CD4-positive, alpha-beta memory T cell (primary cell): ENCODE measurements at regions not wholly inside any gene's neighbourhood (a gene's known extent, or its start where the extent isn't known, plus 50 kb on each side); places are given as distances from the start of the nearest gene placed in this dataset.
"Not testable (repeated sequence)": the region's sequence is repeated elsewhere in the genome, so short reads cannot be mapped to it uniquely, and the experiment has no call there.

Source experiments
- CTCF ChIA-PET: fragments of 350-600 bp; sonication (Branson Sonifier 250); formaldehyde crosslinking; loops from one replicate; lab custom pipeline; 2021; ENCODE audit warnings: inconsistent platforms; ENCODE audit not compliant: partially characterized antibody; lab: Charles Lee
- POLR2A ChIA-PET: fragments of 350-600 bp; sonication (Branson Sonifier 250); formaldehyde crosslinking; loops from one replicate; lab custom pipeline; 2021; ENCODE audit not compliant: partially characterized antibody; lab: Charles Lee
- DNase-seq, 5 donors: peaks; one replicate each; pipeline versions ENCODE4 v3.0.0 to v3.0.0-alpha.2; 2020 to 2022; ENCODE audit warnings: mixed read lengths in 1 of 5
- H3K27ac ChIP-seq: one replicate; pipeline ENCODE4 v1.7.0; 2013; ENCODE audit warnings: low read depth, low read length
- H3K27me3 ChIP-seq: 2 replicates; pipeline ENCODE4 v1.7.0; 2013; ENCODE audit warnings: mild to moderate bottlenecking, low read length, moderate library complexity; ENCODE audit not compliant: insufficient read depth
- H3K36me3 ChIP-seq: 2 replicates; pipeline ENCODE4 v1.7.0; 2013; ENCODE audit warnings: mild to moderate bottlenecking, low read length, moderate library complexity; ENCODE audit not compliant: insufficient read depth
- H3K4me1 ChIP-seq: 2 replicates; pipeline ENCODE4 v1.7.0; 2013; ENCODE audit warnings: mild to moderate bottlenecking, low read length, moderate library complexity; ENCODE audit not compliant: insufficient read depth
- H3K4me3 ChIP-seq, 2 donors: one replicate each; pipeline ENCODE4 v1.7.0; 2013; ENCODE audit warnings: low read length in 2 of 2, mild to moderate bottlenecking in 1 of 2
- H3K9me3 ChIP-seq, 2 donors: one replicate each; pipeline ENCODE4 v1.7.0; 2013; ENCODE audit warnings: low read length in 2 of 2, control low read depth in 1 of 2; ENCODE audit not compliant: control insufficient read depth in 1 of 2
- H3K27ac Mint-ChIP-seq, 7 donors: one replicate each; pipeline ENCODE4 v1.8.0; 2020 to 2021; ENCODE audit warnings: mixed read lengths in 7 of 7, mild to moderate bottlenecking in 6 of 7, inconsistent platforms in 3 of 7, moderate library complexity in 3 of 7
- H3K27me3 Mint-ChIP-seq, 2 donors: one replicate each; pipeline ENCODE4 v1.8.0; 2020 to 2021; ENCODE audit warnings: mixed read lengths in 2 of 2
- H3K36me3 Mint-ChIP-seq, 2 donors: one replicate each; pipeline ENCODE4 v1.8.0; 2020 to 2021; ENCODE audit warnings: mixed read lengths in 2 of 2, inconsistent platforms in 1 of 2, mild to moderate bottlenecking in 1 of 2
- H3K4me1 Mint-ChIP-seq, 4 donors: one replicate each; pipeline ENCODE4 v1.8.0; 2020 to 2021; ENCODE audit warnings: mixed read lengths in 4 of 4, mild to moderate bottlenecking in 1 of 4
- H3K4me3 Mint-ChIP-seq, 8 donors: one replicate each; pipeline ENCODE4 v1.8.0; 2020 to 2021; ENCODE audit warnings: mixed read lengths in 8 of 8, mild to moderate bottlenecking in 7 of 8, moderate library complexity in 6 of 8, inconsistent platforms in 3 of 8
- H3K9me3 Mint-ChIP-seq, 8 donors: one replicate each; pipeline ENCODE4 v1.8.0; 2020 to 2021; ENCODE audit warnings: mixed read lengths in 8 of 8, mild to moderate bottlenecking in 5 of 8, inconsistent platforms in 3 of 8, moderate library complexity in 1 of 8
- intact Hi-C: fragments of 100-400 bp; cut with micrococcal nuclease; formaldehyde crosslinking; loops from one replicate; pipeline ENCODE4 v1.15.1; 2023

- CTCF ChIA-PET: interaction anchor here (1.7 to 2.6 kb wide), 2 partner anchors 8 to 11 kb away, joined by 8 to 12 read pairs; no protein-coding TSS in a partner anchor
- Histone ChIP-seq H3K27me3 (no peaks in the 10 kb centered on the region), H3K36me3 (no peaks in the 10 kb centered on the region), H3K4me1 (no peaks in the 10 kb centered on the region), H3K9me3 (no peaks in the 10 kb centered on the region), H3K27ac (no peak overlapping the region), H3K4me3 (no peak overlapping the region)
- no peaks in the 10 kb centered on the region for H3K36me3 Mint-ChIP-seq
- intact Hi-C loops: no loop called here
- POLR2A ChIA-PET: no interaction called here
- H3K4me1 Mint-ChIP-seq: peaks cover 0 to 2% (median 1%) of the 10 kb centered on the region in 4 donors
- no peaks in the 10 kb centered on the region for H3K9me3 Mint-ChIP-seq
- no peak for DNase-seq
- no peak overlapping the region for H3K4me3 Mint-ChIP-seq
- H3K27me3 Mint-ChIP-seq: no peaks in the 10 kb centered on the region
- H3K27ac Mint-ChIP-seq: no peak overlapping the region
These were observed 129.1 kb downstream of the S1PR1 start for GRCh38 chr1:101365878-101366277.

GRCh38 chr1:101366513-101367215 lies 129.8 kb downstream of the S1PR1 start:
- Histone ChIP-seq H3K27ac (no peak overlapping the region), H3K9me3 (no peaks in the 10 kb centered on the region), H3K36me3 (no peaks in the 10 kb centered on the region), H3K4me3 (no peak overlapping the region), H3K4me1 (no peaks in the 10 kb centered on the region), H3K27me3 (no peaks in the 10 kb centered on the region)
- CTCF ChIA-PET: interaction anchor here (1.7 to 2.6 kb wide), 2 partner anchors 9 to 12 kb away, joined by 8 to 12 read pairs; no protein-coding TSS in a partner anchor
- no peak for DNase-seq
- no peaks in the 10 kb centered on the region for H3K36me3 Mint-ChIP-seq
- H3K4me1 Mint-ChIP-seq: peaks cover 0 to 10% (median 8%) of the 10 kb centered on the region in 4 donors
- intact Hi-C loops: no loop called here
- H3K4me3 Mint-ChIP-seq: no peak overlapping the region
- H3K9me3 Mint-ChIP-seq: no peaks in the 10 kb centered on the region
- no peak overlapping the region for H3K27ac Mint-ChIP-seq
- POLR2A ChIA-PET: interaction anchor here (1.1 kb wide), 1 partner anchor 472 kb away, joined by 4 read pairs; no protein-coding TSS in a partner anchor
- no peaks in the 10 kb centered on the region for H3K27me3 Mint-ChIP-seq

DNA sequence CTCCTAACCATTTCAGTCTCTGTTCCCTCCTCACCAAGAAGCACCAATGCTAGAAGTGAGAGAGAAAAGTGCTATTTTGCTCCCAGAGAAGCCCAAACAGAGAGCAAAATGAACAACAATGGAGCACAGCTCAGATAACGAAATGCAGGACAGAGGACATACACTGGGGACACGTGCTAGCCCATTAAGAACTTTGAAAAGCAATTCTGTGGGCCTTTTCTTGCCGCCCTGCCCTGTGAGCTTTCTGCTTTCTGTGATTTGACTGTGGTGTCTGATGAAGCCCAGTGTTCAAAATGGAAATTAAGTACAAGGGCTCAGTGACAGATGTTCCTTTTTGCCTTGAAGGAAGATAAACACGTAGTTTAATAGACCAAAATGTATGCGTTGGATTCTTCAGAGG lies 130.8 kb downstream of the S1PR1 start:
- H3K9me3 Mint-ChIP-seq: peaks cover 0 to 4% (median 0%) of the 10 kb centered on the region in 8 donors
- peaks cover 0 to 12% (median 10%) of the 10 kb centered on the region in 4 donors for H3K4me1 Mint-ChIP-seq
- DNase-seq: no peak
- H3K36me3 Mint-ChIP-seq: peaks cover 0 to 3% of the 10 kb centered on the region in 2 donors
- Histone ChIP-seq H3K36me3 (no peaks in the 10 kb centered on the region), H3K27ac (no peak overlapping the region), H3K9me3 (no peaks in the 10 kb centered on the region), H3K27me3 (no peaks in the 10 kb centered on the region), H3K4me1 (no peaks in the 10 kb centered on the region), H3K4me3 (no peak overlapping the region)
- POLR2A ChIA-PET: interaction anchor here (1.1 kb wide), 1 partner anchor 473 kb away, joined by 4 read pairs; no protein-coding TSS in a partner anchor
- intact Hi-C loops: no loop called here
- H3K27ac Mint-ChIP-seq: no peak overlapping the region
- CTCF ChIA-PET: interaction anchor here (0.8 to 2.6 kb wide), 2 partner anchors 10 to 102 kb away, joined by 3 to 12 read pairs; no protein-coding TSS in a partner anchor
- no peaks in the 10 kb centered on the region for H3K27me3 Mint-ChIP-seq
- H3K4me3 Mint-ChIP-seq: no peak overlapping the region

DNA sequence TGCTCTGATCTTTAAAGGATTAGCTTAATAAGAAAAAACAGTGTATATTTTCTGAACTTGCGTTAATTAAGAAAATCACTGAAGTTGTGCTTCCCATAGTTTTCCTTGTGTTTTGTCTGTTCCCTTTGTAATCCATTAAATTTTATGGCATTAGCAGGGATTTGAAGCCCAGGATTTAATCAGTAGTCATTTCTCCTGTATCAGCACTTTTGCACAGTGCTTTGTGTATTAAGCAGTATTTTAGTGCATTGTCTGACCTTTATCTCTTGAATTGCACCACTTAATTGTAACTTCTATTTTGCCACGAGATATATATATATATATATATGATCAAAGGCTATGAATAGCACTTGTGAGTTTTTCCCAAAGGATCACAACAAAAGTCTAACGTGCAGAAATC lies 133.7 kb downstream of the S1PR1 start:
- Histone ChIP-seq H3K27ac (no peak overlapping the region), H3K4me1 (no peaks in the 10 kb centered on the region), H3K36me3 (no peaks in the 10 kb centered on the region), H3K4me3 (no peak overlapping the region), H3K27me3 (no peaks in the 10 kb centered on the region), H3K9me3 (no peaks in the 10 kb centered on the region)
- intact Hi-C loops: no loop called here
- no peak for DNase-seq
- Mint-ChIP-seq H3K4me3 (no peak overlapping the region), H3K36me3 (peaks cover 0 to 5% of the 10 kb centered on the region in 2 donors), H3K4me1 (peaks cover 0 to 12% (median 10%) of the 10 kb centered on the region in 4 donors), H3K27ac (no peak overlapping the region), H3K9me3 (peaks cover 0 to 6% (median 0%) of the 10 kb centered on the region in 8 donors), H3K27me3 (no peaks in the 10 kb centered on the region)
- CTCF ChIA-PET: interaction anchor here (1.2 to 3.3 kb wide), 2 partner anchors 13 to 68 kb away, joined by 3 to 15 read pairs; no protein-coding TSS in a partner anchor
- POLR2A ChIA-PET: interaction anchor here (1.4 to 1.6 kb wide), 2 partner anchors 13 to 61 kb away, joined by 5 to 6 read pairs; no protein-coding TSS in a partner anchor

DNA sequence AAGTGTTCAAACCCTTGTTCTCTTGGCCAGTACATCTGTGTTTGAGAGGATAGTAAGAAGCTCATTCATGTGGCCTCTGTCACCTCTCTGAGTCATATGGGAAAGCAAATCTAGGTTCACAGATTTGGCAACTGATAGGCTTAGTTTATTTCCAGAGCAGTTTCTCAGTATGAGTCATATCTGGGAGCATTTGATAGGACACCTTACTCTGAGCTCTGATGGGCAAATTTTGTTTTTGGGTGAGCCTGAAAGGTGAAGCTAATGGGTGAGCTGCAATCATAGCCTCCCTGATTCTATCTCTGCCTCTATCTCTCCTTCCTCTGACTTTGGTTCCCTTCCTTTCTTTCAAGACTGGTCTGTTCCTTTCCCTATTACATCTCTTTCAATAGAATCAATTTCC lies 134.4 kb downstream of the S1PR1 start:
- Mint-ChIP-seq H3K4me1 (peaks cover 0 to 12% (median 10%) of the 10 kb centered on the region in 4 donors), H3K36me3 (peaks cover 0 to 5% of the 10 kb centered on the region in 2 donors), H3K27me3 (no peaks in the 10 kb centered on the region), H3K4me3 (peak overlapping the region in 2 of 8 donors; percentile 26 to 38), H3K9me3 (peaks cover 0 to 6% (median 0%) of the 10 kb centered on the region in 8 donors), H3K27ac (peak overlapping the region in 3 of 7 donors; percentile 49 to 89 (median 75))
- intact Hi-C loops: no loop called here
- Histone ChIP-seq H3K4me1 (no peaks in the 10 kb centered on the region), H3K9me3 (no peaks in the 10 kb centered on the region), H3K27ac (no peak overlapping the region), H3K27me3 (no peaks in the 10 kb centered on the region), H3K36me3 (no peaks in the 10 kb centered on the region), H3K4me3 (no peak overlapping the region)
- DNase-seq: peak in 2 of 5 donors; percentile 28 to 39
- CTCF ChIA-PET: interaction anchor here (1.0 to 3.3 kb wide), 4 partner anchors 13 to 67 kb away, joined by 3 to 15 read pairs (median 4); no protein-coding TSS in a partner anchor
- POLR2A ChIA-PET: interaction anchor here (1.4 to 1.6 kb wide), 2 partner anchors 13 to 62 kb away, joined by 5 to 6 read pairs; no protein-coding TSS in a partner anchor

GRCh38 chr1:101373570-101373969 lies 136.8 kb downstream of the S1PR1 start:
- Histone ChIP-seq H3K36me3 (no peaks in the 10 kb centered on the region), H3K4me3 (no peak overlapping the region), H3K27me3 (no peaks in the 10 kb centered on the region), H3K4me1 (no peaks in the 10 kb centered on the region), H3K9me3 (no peaks in the 10 kb centered on the region), H3K27ac (no peak overlapping the region)
- ChIA-PET POLR2A (no interaction called here), CTCF (interaction anchor here (1.2 to 1.4 kb wide), 2 partner anchors 16 to 135 kb away, joined by 3 to 5 read pairs; no protein-coding TSS in a partner anchor)
- no peaks in the 10 kb centered on the region for H3K27me3 Mint-ChIP-seq
- H3K9me3 Mint-ChIP-seq: peaks cover 0 to 6% (median 0%) of the 10 kb centered on the region in 8 donors
- H3K27ac Mint-ChIP-seq: no peak overlapping the region
- intact Hi-C loops: no loop called here
- H3K36me3 Mint-ChIP-seq: peaks cover 0 to 5% of the 10 kb centered on the region in 2 donors
- peaks cover 0 to 12% (median 10%) of the 10 kb centered on the region in 4 donors for H3K4me1 Mint-ChIP-seq
- DNase-seq: no peak
- H3K4me3 Mint-ChIP-seq: no peak overlapping the region

DNA sequence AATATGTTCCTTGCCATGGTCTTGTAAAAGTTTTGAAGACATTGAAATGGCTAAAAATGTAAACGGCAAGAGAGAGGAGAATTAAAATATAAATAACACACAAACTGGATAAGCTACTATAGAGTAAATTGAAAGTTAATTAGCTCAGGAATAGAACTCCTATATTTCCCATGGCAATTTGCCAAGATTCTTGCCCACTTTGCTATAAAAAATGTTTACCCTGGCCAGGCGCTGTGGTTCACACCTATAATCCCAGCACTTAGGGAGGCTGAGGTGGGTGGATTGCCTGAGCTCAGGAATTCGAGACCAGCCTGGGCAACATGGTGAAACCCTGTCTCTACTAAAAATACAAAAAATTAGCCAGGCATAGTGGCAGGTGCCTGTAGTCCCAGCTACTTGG lies 138.6 kb downstream of the S1PR1 start:
- intact Hi-C loops, H3K4me3 ChIP-seq, H3K36me3 ChIP-seq, H3K9me3 Mint-ChIP-seq, H3K36me3 Mint-ChIP-seq, H3K27ac ChIP-seq, DNase-seq, H3K4me3 Mint-ChIP-seq, H3K4me1 ChIP-seq, H3K27me3 Mint-ChIP-seq, H3K27ac Mint-ChIP-seq, H3K27me3 ChIP-seq, H3K9me3 ChIP-seq, POLR2A ChIA-PET: not testable (repeated sequence)
- CTCF ChIA-PET: interaction anchor here (1.1 to 2.2 kb wide), 4 partner anchors 17 to 66 kb away, joined by 3 to 8 read pairs (median 6); no protein-coding TSS in a partner anchor
- H3K4me1 Mint-ChIP-seq: peaks cover 4 to 19% (median 15%) of the 10 kb centered on the region in 4 donors
